Medulla oblongata (tissue), 1 donor: ENCODE measurements at regions not wholly inside any gene's neighbourhood (a gene's known extent, or its start where the extent isn't known, plus 50 kb on each side); places are given as distances from the start of the nearest gene placed in this dataset.
"Not testable (repeated sequence)": the region's sequence is repeated elsewhere in the genome, so short reads cannot be mapped to it uniquely, and the experiment has no call there.

Experiments
- DNase-seq: peaks from one replicate; pipeline ENCODE4 v3.0.0-alpha.2; 2015; ENCODE audit errors: extremely low spot score

DNA sequence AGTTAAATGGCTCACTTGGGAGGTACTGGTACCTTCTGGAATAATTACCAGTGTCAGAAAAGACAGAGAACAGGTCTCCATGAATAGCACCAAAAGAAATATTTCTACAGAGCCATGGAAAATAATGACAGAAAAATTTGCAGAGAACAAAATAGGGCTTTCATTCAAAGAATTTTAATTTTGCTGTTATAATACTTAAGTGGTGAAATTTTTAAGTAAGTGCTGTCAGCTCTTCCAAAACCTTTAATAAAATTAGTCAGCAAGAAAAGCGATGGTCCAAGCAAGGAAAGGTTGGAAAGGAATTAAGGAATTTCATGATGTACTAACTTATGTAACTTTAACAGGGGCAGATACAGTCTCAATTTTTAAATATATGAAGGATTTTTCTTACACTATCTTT lies 359.2 kb downstream of the NR2F1-AS1 start:
- DNase-seq = no peak

DNA sequence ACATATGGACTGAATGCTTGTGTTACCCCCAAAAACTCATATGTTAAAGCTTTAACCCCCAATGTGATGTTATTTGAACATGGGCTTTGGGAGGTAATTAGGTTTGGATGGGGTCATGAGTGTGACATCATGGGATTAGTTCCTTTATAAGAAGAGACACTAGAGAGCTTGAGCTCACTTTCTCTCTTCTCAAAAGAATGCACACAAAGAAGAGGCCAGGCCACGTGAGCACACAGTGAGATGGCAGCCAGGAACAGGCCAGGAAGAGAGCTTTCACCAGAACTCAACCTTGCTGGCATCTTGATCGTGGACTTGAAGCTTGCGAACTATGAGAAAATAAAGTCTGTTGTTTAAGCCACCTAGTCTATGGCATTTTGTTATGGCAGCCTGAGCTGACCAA lies 360.6 kb downstream of the NR2F1-AS1 start:
- no peak for DNase-seq

DNA sequence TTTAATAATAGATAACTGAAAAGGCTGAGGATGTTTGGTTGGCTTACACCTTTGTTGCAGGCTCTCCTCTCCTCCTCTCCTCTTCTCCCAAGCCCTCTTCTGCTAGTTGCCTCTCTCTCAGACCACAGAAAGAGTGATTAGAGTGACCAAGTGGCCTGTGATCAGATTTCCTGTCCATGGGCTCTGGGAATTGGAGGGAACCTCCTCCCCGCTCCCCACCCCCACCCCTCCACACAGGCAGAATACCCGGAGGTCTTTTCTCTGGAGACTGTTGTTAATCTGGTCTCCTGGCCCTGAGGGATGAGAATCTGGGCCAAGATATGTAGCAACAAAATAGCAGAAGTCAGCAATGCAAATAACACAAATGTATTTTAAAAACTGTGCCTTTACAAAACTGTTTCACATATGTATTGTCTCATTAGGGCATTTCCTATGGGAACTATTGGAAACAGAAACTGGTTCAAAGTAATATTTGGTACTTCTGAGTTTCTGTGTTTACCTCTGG lies 361.3 kb downstream of the NR2F1-AS1 start:
- no peak for DNase-seq

DNA sequence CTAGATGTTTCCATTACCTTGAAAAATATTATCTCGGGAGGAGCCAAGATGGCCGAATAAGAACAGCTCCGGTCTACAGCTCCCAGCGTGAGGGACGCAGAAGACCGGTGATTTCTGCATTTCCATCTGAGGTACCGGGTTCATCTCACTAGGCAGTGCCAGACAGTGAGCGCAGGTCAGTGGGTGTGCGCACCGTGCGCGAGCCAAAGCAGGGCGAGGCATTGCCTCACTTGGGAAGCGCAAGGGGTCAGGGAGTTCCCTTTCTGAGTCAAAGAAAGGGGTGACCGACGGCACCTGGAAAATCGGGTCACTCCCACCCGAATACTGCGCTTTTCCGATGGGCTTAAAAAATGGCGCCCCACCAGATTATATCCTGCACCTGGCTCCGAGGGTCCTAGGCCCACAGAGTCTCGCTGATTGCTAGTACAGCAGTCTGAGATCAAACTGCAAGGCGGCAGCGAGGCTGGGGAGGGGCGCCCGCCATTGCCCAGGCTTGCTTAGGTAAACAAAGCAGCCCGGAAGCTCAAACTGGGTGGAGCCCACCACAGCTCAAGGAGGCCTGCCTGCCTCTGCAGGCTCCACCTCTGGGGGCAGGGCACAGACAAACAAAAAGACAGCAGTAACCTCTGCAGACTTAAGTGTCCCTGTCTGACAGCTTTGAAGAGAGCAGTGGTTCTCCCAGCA lies 367.8 kb downstream of the NR2F1-AS1 start:
- DNase-seq = not testable (repeated sequence)

DNA sequence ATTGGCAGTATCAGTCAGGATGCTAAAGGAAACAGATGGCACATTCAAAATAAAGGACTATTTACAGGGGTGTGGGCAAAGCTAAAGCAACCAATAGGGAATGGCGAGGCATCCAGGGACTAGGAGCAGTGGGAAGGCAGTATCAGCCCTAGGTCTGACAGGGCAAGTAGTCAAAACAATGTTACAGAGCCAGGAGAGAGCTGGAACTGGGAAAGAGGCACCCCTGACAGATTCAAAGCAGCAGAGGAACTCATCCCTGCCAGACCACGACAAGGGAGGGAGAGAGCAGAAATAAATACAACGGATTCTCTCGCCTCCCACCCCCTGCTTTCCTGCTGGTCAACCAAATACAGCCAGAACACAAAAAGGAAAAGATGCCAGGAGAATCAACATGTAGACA lies 371.5 kb downstream of the NR2F1-AS1 start:
- peak; percentile 9 for DNase-seq

DNA sequence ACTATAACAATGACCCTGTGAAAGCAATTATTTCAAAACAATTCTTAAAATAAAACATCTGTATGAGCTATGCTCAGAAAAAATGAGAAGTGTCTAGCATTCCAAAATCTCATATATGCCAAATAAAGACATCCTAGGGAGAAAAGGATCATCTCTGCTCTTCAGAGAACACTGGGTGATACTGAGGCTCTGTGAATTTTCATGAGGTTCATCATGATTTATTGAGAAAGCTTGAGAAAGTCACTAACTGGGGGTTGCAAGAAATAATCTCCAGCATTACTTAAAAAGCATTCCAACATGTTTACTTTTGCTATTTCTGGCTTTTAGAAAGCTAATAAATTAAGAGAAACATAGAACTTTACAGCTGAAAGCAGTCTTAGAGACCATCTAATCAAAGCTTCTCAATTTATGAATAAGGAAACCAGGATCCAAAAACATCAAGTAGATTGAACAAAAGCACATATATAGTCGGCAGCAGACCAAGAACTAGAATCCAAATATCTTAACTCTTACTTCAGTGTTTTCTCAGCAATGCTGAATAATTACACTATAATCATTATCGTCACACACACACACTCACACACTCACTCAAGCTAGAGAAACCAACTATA lies 372.8 kb downstream of the NR2F1-AS1 start:
- DNase-seq = no peak

DNA sequence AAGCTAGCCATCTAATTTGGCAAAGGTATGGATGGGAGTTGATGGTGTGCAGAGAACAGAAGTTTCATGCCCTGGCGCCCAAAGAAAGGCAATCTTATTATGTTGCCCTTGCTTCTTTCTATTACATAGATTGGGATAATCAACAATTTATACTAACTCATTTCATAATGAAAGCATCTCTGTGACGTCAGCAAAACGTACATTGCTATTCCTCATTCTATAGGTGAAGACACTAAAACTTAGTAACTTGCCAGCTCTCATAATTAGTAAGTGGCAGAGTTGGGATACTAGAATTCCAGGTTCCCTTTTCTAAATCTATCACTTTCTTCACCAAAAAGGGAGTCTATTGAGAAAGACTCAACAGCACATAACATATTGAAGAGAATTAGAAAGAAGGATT lies 374.8 kb downstream of the NR2F1-AS1 start:
- DNase-seq = no peak

DNA sequence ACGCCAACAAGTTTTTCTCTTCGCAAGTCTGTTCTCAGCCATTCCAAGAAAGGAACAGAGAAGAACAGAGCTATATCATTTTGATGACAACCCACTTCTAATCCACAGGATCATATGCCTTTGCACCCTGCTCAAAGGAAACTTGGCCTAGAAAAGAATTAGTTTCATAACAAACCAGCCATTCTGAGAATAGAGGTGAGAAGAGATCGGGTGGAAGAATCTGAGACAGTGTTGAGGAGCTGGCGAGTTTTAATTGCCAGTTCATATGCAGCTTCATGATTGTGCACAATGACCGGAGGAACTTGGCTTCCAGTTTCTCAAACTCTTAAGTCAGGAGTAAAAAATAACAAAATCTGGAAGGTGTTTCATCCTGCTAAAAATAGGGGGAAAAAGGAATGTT lies 380.0 kb downstream of the NR2F1-AS1 start:
- DNase-seq = no peak

DNA sequence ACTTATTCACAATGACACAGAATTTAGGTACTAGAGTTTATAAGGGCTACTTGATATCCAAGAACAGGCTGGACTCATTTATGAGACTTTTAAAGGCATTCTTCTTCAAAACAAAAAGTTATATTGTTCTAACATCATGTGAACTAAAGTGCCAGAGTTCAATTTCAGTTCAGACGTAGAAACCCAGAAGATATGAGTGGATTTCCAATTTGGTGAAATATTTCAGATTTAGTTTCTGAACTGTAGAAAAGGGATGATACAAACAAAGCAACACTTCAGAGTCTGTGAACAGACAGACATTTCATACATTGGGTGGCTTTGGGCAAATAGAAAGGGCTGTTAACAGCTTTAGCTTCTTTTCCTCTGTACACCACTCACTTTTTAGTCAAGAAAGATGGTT lies 384.0 kb downstream of the NR2F1-AS1 start:
- DNase-seq = no peak

DNA sequence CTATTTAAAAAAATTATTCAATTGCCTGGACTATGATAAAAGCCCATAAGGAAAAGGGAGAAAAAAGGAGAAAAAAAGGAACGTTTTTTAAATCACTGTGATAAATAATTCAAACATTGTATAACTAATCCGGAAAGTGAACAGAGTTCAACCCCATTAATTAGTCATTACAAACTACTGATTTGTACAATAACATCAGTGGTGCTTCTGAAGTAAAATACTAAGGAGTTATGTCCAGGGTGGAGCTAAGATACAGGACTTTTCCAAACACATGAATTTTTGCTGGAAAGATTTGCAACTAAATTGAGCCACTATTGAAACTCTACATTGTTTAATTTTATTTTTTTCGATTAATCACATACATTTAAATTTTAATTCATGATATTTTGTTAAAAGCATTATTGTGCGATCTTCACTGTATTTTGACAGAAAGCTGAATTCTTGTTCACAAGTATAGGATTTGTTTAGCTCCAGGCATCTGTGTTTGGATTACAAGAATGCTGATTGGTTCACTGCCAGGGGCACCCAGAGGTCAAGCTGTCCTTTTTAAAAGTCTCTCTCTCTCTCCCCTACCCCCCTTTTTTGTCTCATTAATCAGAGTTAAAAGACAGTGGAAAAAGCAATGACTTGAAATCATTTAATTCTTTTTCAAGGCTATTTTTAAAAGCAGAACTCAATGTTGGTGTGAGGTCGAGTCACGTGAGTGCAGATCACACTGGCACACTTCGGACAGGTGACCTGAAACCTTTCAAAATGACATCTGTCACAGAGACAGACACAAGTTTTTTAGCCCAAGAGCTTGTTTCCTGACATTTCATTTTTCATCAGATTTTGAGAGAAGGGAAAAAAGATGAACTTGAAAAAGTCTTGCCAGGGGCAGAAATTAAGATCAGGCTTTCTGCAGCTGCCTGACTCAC lies 387.3 kb downstream of the NR2F1-AS1 start:
- no peak for DNase-seq

DNA sequence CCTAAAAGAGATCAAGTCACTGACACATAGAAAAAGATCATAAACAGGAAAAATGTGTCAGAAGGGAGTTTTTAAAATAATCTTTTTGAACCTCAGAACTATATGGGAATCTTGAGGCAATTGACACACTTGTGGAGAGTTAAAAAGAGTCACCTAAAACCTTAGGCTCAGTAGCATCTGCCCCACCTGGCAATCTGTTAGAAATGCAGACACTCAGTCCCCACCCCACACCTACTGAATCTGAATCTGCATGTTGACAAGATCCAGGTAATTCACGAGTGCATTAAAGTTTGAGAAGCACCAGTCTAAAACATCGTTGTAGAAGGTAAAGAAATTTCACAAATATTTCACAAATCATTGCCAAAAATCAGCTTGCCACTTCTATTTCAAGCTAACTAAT lies 388.3 kb downstream of the NR2F1-AS1 start:
- DNase-seq = no peak

DNA sequence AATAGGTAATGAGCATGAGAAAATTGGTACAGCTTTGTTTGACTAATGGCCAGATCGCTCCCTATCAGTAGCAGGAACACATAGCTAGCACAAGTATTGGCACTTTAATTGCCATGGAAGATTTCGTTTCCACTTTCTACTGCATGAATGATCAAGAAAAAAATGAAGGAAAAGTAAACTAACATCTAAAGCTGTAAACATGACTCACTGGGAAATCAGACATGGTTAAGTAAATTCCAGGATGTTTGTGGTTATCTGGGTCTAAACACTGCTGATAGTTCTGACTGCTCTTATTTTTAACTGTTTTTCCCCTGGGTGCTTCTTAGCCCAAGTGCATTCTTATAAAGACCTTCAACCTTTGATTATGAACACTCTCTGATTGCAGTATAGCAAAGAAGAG lies 388.9 kb downstream of the NR2F1-AS1 start:
- no peak for DNase-seq

DNA sequence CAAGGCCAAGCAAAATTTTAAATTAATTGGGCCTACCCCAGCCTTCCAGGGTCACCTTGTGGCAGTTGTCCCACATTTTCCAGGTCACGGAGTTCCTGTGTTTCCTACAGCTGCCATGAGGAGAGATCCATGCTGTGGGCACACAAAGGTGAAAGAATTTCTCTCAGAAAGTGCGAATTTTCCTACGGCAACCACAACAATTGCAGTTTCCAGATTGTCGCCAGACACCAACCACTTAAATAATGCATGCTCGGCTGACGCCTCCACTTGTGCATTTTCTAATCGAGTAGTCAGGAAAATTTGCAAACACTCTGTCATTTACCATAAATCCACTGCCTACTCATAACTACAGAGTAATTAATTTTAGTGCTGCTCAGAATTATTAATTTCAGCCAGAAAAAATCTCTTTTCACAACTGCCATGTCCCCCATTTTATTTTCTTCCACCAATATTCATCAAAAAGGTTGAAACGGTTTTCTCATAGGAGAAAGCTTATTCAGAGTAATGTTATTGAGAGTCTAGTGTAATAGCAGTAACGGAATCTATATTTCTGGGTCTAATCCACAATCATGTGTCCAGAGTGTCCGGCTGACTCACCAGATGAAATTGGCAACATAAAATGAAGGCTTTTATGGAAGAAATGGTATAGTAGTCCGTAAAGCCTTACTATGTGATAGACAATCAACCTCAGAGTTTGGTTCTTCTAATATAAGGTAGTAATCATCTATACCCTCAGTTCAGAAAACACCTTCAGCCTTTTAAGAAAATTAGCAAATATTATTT lies 389.8 kb downstream of the NR2F1-AS1 start:
- no peak for DNase-seq

DNA sequence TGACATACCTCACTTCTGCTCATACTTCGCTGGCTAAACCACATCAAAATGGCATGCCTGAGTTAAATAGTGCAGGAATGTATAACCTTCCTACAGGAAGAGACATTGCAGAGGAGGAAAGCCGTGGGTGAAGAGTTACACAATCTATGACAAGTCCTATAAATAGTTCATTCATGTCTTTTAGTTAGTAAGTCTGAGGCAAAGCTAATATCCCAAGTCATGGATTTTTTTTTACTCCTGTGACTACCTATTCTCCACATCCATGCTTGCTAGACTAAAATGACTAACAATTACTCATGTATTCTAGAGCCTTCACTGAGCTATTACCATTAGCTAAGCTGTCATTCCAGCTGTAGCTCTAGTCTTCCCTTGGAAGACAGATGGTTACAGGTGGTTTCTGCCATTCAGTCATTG lies 391.3 kb downstream of the NR2F1-AS1 start:
- no peak for DNase-seq

DNA sequence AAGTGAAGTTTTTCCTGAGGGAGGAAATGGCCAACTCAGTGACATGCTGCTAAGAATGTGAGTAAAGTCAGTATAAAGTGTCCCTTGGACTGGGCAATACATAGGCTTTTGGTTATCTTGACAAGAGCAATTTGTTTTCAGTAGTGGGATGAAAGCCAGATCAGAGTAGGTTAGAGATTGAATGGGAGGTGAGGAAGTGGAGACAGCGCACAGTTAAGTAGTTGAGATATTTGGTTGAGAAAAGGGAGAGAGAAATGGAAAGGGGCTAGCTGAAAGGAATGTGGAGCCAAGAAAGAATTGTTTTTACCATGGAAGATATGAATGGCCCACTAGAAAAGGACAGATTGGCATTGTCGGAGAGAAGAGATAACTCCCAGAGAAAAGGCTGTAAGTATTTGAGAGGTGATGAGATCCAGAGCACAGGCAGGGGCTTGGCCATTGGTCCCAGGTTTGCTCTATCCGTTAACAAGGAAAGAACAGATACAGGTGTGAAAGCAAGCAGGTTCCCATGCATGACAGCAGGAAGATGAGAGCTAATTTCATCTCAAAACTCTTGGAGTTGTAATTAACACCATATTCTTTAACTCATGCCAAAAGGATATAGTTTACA lies 392.0 kb downstream of the NR2F1-AS1 start:
- DNase-seq = no peak

DNA sequence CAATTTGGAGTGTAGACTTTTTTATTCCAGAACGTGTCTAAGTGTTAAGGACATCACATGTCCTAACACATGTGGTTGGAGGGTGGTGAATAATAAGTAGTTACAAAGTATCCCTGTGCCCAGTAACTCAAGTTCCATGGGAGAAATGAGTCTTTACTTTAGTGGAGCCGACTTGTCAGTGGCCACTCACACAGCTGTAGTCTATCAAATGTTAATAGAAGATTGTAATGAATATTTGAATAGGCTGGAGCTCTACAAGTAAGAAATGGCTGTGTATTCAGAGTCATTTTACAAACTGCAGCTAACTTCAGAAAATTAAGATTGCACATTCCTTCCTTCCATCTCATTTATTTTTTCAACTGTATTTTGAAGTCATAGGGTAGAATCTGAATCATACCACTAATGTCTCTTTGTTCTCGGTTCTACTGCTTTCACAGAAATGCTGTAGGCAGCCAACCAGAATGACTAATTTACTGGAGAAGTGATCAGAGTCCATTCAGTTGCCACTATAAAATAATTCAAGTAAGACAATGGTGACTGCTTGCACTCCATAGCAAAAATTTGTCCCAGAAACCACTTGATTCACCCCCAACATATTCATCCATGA lies 394.8 kb downstream of the NR2F1-AS1 start:
- DNase-seq = no peak

DNA sequence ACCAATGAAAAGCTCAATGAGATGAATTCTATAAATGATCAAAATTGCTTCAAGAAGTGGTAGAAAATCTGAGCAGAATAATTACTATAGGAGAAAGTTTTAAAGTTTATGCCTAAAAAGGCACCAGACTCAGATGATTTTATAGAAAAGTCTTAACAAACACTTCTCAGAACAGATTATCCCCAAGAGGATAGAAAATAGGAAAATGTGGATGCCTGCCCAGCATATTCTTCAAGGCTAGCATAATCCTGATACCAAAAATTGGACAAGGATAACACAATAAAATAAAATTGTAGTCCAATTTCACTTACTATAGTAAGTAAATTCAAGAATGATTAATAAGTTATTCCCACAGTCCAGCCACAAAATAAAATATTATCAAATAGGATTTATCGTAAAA lies 397.0 kb downstream of the NR2F1-AS1 start:
- no peak for DNase-seq

DNA sequence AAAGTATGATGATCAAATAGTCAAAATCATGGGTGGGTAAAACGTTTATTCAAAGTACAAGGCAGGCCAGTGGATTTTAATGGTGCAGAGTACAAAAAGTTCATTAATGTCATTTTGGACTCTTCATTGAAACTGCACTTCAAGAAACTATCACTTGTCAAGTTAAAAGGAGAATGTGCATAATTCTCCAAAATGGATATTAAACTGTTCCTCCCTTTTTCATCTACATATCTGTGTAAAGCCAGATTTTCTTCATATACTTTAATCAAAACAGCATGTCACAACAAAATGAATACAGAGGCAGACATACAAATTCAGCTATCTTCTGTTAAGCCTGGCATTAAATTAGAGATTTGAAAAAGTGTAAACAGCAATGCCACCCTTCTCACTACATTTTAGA lies 401.6 kb downstream of the NR2F1-AS1 start:
- DNase-seq = no peak

DNA sequence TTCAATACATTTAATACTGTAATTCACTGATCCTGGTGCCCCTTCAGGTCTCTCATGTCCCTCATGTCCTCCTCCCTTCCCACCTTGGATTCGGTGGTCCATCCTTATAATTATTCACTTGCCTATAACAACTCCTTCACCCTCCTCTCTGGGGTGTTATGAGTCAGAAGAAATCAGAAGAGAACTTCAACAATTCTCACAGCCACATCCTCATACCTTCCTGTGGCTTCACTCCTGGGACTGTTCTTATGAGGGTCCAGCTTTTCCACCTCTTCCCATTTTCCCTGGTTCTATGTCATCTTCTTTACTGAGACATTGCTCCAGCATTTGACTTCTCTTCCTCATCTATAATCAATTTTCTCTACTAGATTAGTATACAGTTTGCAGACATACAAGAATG lies 406.1 kb downstream of the NR2F1-AS1 start:
- no peak for DNase-seq

DNA sequence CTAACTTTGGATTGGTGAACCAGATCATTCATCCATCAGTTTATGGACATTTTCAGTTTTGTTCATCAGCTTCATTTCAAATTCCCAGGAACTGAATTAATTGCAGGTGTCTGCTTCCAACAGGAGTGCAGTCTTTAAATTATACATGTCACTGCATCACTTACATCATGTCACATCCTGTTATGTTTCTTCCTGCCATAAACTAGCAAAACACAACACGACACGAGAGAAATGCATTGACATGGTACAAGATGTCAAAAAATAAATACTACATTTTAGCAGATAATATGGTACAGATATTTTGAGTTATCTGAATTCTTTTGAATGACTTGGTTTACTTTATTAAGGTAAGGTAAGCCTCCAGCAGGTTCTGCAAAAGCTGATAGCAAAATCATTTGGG lies 415.5 kb downstream of the NR2F1-AS1 start:
- DNase-seq = no peak

DNA sequence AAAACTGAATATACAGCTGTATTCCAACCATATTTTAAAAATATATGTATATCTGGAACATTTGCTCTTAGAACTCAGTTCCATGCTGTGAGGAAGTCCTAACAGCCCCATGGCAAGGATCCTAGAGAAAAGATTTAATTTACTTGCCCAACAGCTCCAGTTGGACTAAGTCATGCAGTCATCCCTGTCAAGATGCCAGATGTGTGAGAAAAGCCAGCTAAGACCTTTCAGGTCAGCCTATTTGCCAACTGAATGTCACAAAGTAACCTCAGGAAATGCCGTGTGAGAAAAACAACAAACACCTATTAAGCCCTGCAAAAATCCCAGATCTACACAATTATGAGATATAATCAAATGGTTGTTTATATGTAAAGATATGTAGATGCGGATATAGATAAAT lies 416.3 kb downstream of the NR2F1-AS1 start:
- DNase-seq = peak; percentile 51
